SK-N-SH (cell line): ENCODE measurements at regions not wholly inside any gene's neighbourhood (a gene's known extent, or its start where the extent isn't known, plus 50 kb on each side); places are given as distances from the start of the nearest gene placed in this dataset.

Source experiments
- CTCF ChIA-PET: fragments of 300-600, 350-600 bp; formaldehyde crosslinking; extraction: SDS; loops from one replicate; lab custom pipeline; 2021; lab: Yijun Ruan, JAX
- POLR2A ChIA-PET: fragments of 350-600 bp; sonication (Branson Sonifier 250); formaldehyde crosslinking; extraction: SDS; loops from one replicate; lab custom pipeline; 2020; ENCODE audit warnings: antibody characterized with exemption, inconsistent platforms; lab: Yijun Ruan, JAX
- DNase-seq: peaks from one replicate; pipeline ENCODE4 v3.0.0; 2012
- H2AFZ ChIP-seq: fragments of 200-600 bp; sonication (generic); 2 replicates; pipeline ENCODE4 v1.8.1; 2016; ENCODE audit warnings: antibody characterized with exemption, mild to moderate bottlenecking, low read depth
- H3F3A ChIP-seq: fragments of 200-600 bp; sonication (generic); replicated peaks from 2 replicates; pipeline ENCODE3; 2016; ENCODE audit warnings: antibody characterized with exemption, mild to moderate bottlenecking; ENCODE audit not compliant: insufficient read depth
- H3K27ac ChIP-seq, 2 experiments: fragments of 200-500 bp in 1 of 2; fragments of 200-600 bp in 1 of 2; sonication (Bioruptor generic) in 1 of 2; sonication (generic), shearing (Covaris generic) in 1 of 2; 2 replicates each; pipeline versions ENCODE4 v1.5.1 to v1.6.1; 2014 to 2016; ENCODE audit warnings: low read depth in 2 of 2, inconsistent platforms in 1 of 2, low read length in 1 of 2, mild to moderate bottlenecking in 1 of 2, mixed read lengths in 1 of 2
- H3K27me3 ChIP-seq: fragments of 200-600 bp; sonication (generic), shearing (Covaris generic); 2 replicates; pipeline ENCODE4 v1.6.1; 2016; ENCODE audit warnings: mixed run types; ENCODE audit not compliant: insufficient read depth
- H3K36me3 ChIP-seq, 2 experiments: fragments of 200-500 bp in 1 of 2; fragments of 200-600 bp in 1 of 2; sonication (Bioruptor generic) in 1 of 2; sonication (generic) in 1 of 2; replicated peaks in 1 of 2; 2 replicates each; pipeline versions ENCODE3 to v1.5.1; 2014 to 2016; ENCODE audit warnings: low read length in 1 of 2, mild to moderate bottlenecking in 1 of 2; ENCODE audit not compliant: insufficient read depth in 2 of 2, control insufficient read depth in 1 of 2
- H3K4me1 ChIP-seq, 2 experiments: fragments of 200-500 bp in 1 of 2; fragments of 200-600 bp in 1 of 2; sonication (Bioruptor generic) in 1 of 2; sonication (generic), shearing (Covaris generic) in 1 of 2; 2 replicates each; pipeline versions ENCODE4 v1.5.1 to v1.6.1; 2014 to 2016; ENCODE audit warnings: low read depth in 1 of 2, low read length in 1 of 2, mixed run types in 1 of 2; ENCODE audit not compliant: insufficient read depth in 2 of 2, control insufficient read depth in 1 of 2
- H3K4me2 ChIP-seq: fragments of 200-600 bp; sonication (generic), shearing (Covaris generic); 2 replicates; pipeline ENCODE4 v1.6.1; 2017; ENCODE audit warnings: mixed run types
- H3K4me3 ChIP-seq, 2 experiments: fragments of 200-500 bp in 1 of 2; fragments of 200-600 bp in 1 of 2; sonication (Bioruptor generic) in 1 of 2; sonication (generic), shearing (Covaris generic) in 1 of 2; 2 replicates each; pipeline versions ENCODE4 v1.5.1 to v1.8.1; 2014 to 2016; ENCODE audit warnings: low read depth in 2 of 2, inconsistent platforms in 1 of 2, low read length in 1 of 2, mild to moderate bottlenecking in 1 of 2, mixed read lengths in 1 of 2, moderate library complexity in 1 of 2
- H3K79me2 ChIP-seq: fragments of 200-600 bp; sonication (generic); 2 replicates; pipeline ENCODE4 v1.8.1; 2017; ENCODE audit warnings: mild to moderate bottlenecking; ENCODE audit not compliant: insufficient read depth
- H3K9ac ChIP-seq: fragments of 200-600 bp; sonication (generic); 2 replicates; pipeline ENCODE4 v1.6.1; 2017; ENCODE audit warnings: mixed run types
- H3K9me2 ChIP-seq: fragments of 200-600 bp; sonication (generic); 2 replicates; pipeline ENCODE4 v1.6.1; 2017; ENCODE audit warnings: mixed run types
- H3K9me3 ChIP-seq: fragments of 200-600 bp; sonication (generic); 2 replicates; pipeline ENCODE4 v1.6.1; 2017; ENCODE audit warnings: mixed run types, mild to moderate bottlenecking, moderate library complexity
- H4K20me1 ChIP-seq: fragments of 200-600 bp; sonication (generic); 2 replicates; pipeline ENCODE4 v1.6.1; 2017; ENCODE audit warnings: mild to moderate bottlenecking, mixed run types; ENCODE audit not compliant: insufficient read depth
- CHD2 ChIP-seq: fragments of 150-350 bp; IDR thresholded peaks from 2 replicates; pipeline ENCODE4 v1.6.1; 2018; ENCODE audit warnings: low read length; ENCODE audit not compliant: partially characterized antibody
- ELF1 ChIP-seq: IDR thresholded peaks from 2 replicates; pipeline ENCODE4 v1.4.0; 2012
- EZH2phosphoT487 ChIP-seq: fragments of 200-600 bp; sonication (generic); IDR thresholded peaks from 2 replicates; pipeline ENCODE4 v1.6.1; 2017; ENCODE audit warnings: low read depth, mixed run types, mild to moderate bottlenecking, antibody characterized with exemption, moderate library complexity, borderline replicate concordance
- FOSL2 ChIP-seq: IDR thresholded peaks from 2 replicates; pipeline ENCODE4 v1.4.0; 2012; ENCODE audit warnings: low read depth, mild to moderate bottlenecking, moderate library complexity, borderline replicate concordance
- FOXJ3 ChIP-seq: sonication (generic); formaldehyde crosslinking; IDR thresholded peaks from 2 replicates; pipeline ENCODE4 v1.5.1; 2020; ENCODE audit warnings: mild to moderate bottlenecking, missing genetic modification reagents
- MXI1 ChIP-seq: IDR thresholded peaks from 2 replicates; pipeline ENCODE4 v1.6.1; 2012; ENCODE audit warnings: mild to moderate bottlenecking, low read depth, low read length, improper control_type of control experiment
- NRF1 ChIP-seq: IDR thresholded peaks from 2 replicates; pipeline ENCODE4 v1.6.1; 2012; ENCODE audit warnings: low read depth, mild to moderate bottlenecking, low read length
- POLR2AphosphoS5 ChIP-seq: IDR thresholded peaks from 2 replicates; pipeline ENCODE4 v1.6.1; 2012; ENCODE audit warnings: low read depth, low read length
- RAD21 ChIP-seq: IDR thresholded peaks from 2 replicates; pipeline ENCODE4 v1.6.1; 2012; ENCODE audit warnings: mild to moderate bottlenecking, low read length
- RCOR1 ChIP-seq: fragments of 150-350 bp; IDR thresholded peaks from 2 replicates; pipeline ENCODE4 v1.6.1; 2017; ENCODE audit warnings: antibody characterized with exemption, low read length
- RFX5 ChIP-seq: IDR thresholded peaks from 2 replicates; pipeline ENCODE4 v1.6.1; 2012; ENCODE audit warnings: mild to moderate bottlenecking, improper control_type of control experiment, low read length
- RXRA ChIP-seq: IDR thresholded peaks from 2 replicates; pipeline ENCODE4 v1.4.0; 2012; ENCODE audit warnings: low read depth, mild to moderate bottlenecking, borderline replicate concordance
- SMC3 ChIP-seq: IDR thresholded peaks from 2 replicates; pipeline ENCODE4 v1.6.1; 2012; ENCODE audit warnings: low read depth, low read length, improper control_type of control experiment
- TAF1 ChIP-seq: IDR thresholded peaks from 2 replicates; pipeline ENCODE4 v1.6.1; 2012; ENCODE audit warnings: low read depth, mild to moderate bottlenecking, low read length, moderate library complexity, borderline replicate concordance
- TEAD4 ChIP-seq: IDR thresholded peaks from 2 replicates; pipeline ENCODE4 v1.4.0; 2012; ENCODE audit warnings: mild to moderate bottlenecking, borderline replicate concordance; ENCODE audit not compliant: insufficient read depth
- YY1 ChIP-seq: IDR thresholded peaks from 2 replicates; pipeline ENCODE4 v1.4.0; 2012; ENCODE audit warnings: low read depth, mild to moderate bottlenecking
- WGBS: methylation state at CpG from one replicate; pipeline ENCODE4 v1.1.6; 2017; ENCODE audit warnings: low lambda C conversion rate; 5-methylcytosine and 5-hydroxymethylcytosine counted together
- TF ChIP-seq, protein P1 (sequence below): IDR thresholded peaks from 2 replicates; pipeline ENCODE4 v1.6.1; 2012; ENCODE audit warnings: mild to moderate bottlenecking, low read depth, low read length, moderate library complexity
- TF ChIP-seq, protein P2 (sequence below): IDR thresholded peaks from 2 replicates; pipeline ENCODE4 v1.4.0; 2012; ENCODE audit warnings: low read depth, borderline replicate concordance
- TF ChIP-seq, protein P3 (sequence below): fragments of 150-350 bp; IDR thresholded peaks from 2 replicates; pipeline ENCODE4 v1.6.1; 2017; ENCODE audit warnings: antibody characterized with exemption, low read length, low read depth, borderline replicate concordance
- TF ChIP-seq, protein P4 (sequence below): fragments of 150-350 bp; IDR thresholded peaks from 2 replicates; pipeline ENCODE4 v1.6.1; 2016; ENCODE audit warnings: mild to moderate bottlenecking, low read depth, low read length
- TF ChIP-seq, protein P5 (sequence below): IDR thresholded peaks from 2 replicates; pipeline ENCODE4; 2012
- TF ChIP-seq, protein P6 (sequence below): fragments of 200-600 bp; sonication (generic); IDR thresholded peaks from 2 replicates; pipeline ENCODE4 v1.6.1; 2017; ENCODE audit warnings: antibody characterized with exemption, mild to moderate bottlenecking, moderate library complexity

DNA sequence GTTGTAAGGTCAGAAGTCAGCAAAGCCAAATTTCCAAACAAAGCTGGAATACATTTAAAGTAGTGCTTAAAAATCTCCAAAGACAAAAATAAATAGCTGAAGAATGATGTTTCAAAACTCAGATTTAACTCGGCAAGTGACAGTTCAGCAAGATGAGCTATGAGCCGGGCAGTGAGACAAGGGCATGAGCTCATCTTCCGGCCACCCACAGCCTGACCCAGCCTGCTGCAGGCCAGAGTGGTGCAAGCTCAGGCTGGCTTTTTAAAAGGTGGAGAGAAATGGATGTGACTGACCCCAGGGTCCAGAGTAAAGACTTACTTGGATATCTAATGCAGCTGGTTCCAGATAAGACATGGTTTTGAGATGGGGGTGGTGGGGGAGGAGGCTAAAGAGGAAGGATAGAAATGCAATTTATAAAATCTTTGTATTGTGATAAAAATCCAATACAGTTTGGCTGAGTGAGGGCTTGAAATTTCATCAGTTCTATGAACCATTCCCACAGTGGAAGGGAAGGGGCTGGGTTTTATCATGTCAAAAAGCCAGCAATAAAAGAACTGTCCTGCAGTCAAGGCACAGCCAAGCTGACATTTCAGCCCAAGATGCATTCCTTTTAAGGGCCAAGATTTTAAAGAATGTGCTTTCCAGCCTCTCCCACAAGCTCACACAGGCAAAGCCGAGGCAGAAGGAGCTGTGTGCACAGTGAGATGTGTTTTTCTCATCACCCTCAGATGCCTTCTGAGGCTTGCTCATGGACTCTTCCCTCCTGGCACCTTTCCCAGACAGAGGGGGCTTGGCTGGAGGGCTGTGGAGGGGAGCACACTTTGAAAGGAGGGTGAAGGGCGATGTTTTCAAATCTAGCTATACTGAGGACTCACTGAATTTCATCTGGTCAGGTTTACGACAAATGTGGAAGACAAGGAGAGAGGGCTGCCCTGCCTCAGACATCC is 97.9 kb upstream of the KLHL29 start (continued):
- TF ChIP-seq FOSL2 = peak; percentile 46; the same call in 1 of the 2 replicates
- TF ChIP-seq ELF1 = no peak
- TF ChIP-seq, protein P1, sequence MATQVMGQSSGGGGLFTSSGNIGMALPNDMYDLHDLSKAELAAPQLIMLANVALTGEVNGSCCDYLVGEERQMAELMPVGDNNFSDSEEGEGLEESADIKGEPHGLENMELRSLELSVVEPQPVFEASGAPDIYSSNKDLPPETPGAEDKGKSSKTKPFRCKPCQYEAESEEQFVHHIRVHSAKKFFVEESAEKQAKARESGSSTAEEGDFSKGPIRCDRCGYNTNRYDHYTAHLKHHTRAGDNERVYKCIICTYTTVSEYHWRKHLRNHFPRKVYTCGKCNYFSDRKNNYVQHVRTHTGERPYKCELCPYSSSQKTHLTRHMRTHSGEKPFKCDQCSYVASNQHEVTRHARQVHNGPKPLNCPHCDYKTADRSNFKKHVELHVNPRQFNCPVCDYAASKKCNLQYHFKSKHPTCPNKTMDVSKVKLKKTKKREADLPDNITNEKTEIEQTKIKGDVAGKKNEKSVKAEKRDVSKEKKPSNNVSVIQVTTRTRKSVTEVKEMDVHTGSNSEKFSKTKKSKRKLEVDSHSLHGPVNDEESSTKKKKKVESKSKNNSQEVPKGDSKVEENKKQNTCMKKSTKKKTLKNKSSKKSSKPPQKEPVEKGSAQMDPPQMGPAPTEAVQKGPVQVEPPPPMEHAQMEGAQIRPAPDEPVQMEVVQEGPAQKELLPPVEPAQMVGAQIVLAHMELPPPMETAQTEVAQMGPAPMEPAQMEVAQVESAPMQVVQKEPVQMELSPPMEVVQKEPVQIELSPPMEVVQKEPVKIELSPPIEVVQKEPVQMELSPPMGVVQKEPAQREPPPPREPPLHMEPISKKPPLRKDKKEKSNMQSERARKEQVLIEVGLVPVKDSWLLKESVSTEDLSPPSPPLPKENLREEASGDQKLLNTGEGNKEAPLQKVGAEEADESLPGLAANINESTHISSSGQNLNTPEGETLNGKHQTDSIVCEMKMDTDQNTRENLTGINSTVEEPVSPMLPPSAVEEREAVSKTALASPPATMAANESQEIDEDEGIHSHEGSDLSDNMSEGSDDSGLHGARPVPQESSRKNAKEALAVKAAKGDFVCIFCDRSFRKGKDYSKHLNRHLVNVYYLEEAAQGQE = no peak
- TF ChIP-seq RFX5 = no peak
- TF ChIP-seq, protein P2, sequence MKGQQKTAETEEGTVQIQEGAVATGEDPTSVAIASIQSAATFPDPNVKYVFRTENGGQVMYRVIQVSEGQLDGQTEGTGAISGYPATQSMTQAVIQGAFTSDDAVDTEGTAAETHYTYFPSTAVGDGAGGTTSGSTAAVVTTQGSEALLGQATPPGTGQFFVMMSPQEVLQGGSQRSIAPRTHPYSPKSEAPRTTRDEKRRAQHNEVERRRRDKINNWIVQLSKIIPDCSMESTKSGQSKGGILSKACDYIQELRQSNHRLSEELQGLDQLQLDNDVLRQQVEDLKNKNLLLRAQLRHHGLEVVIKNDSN = no peak
- TF ChIP-seq RCOR1 = no peak
- no peak for TF ChIP-seq FOXJ3 (CRISPR knock-in tag)
- peak; percentile 54; the same call in 1 of the 2 replicates for TF ChIP-seq RXRA

DNA sequence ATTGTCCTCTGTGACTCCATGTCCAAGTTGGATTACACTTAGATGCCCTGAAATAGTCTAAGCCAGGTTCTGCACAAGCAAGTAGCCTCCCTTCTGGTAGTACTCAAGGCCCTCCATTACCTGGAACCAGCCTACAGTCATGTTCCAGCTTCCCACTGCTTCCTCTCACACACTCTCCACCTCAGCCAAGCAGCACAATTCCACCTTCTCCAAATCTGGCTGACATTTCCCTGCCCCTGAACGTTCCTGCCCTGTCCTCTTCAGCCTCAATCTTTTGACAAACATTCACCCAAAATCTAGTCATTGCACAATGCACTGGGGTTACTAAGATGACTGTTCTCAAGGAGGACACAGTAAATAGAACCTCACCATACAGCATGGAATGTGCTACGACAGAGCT is 95.3 kb upstream of the KLHL29 start:
- Histone ChIP-seq H3F3A (peaks cover 10% of the 10 kb centered on the region), H3K9me2 (no peaks in the 10 kb centered on the region)

More for the DNA sequence above, 95.3 kb upstream of the KLHL29 start:
- no peak overlapping the region for H3K4me3 ChIP-seq
- ChIA-PET CTCF (no interaction called here), POLR2A (no interaction called here)
- TF ChIP-seq POLR2AphosphoS5 (no peak), EZH2phosphoT487 (no peak), MXI1 (no peak), NRF1 (no peak), CHD2 (no peak), TEAD4 (no peak), SMC3 (no peak), TAF1 (no peak), FOXJ3 (CRISPR knock-in tag) (no peak), RAD21 (no peak), YY1 (no peak)
- TF ChIP-seq, protein P3, sequence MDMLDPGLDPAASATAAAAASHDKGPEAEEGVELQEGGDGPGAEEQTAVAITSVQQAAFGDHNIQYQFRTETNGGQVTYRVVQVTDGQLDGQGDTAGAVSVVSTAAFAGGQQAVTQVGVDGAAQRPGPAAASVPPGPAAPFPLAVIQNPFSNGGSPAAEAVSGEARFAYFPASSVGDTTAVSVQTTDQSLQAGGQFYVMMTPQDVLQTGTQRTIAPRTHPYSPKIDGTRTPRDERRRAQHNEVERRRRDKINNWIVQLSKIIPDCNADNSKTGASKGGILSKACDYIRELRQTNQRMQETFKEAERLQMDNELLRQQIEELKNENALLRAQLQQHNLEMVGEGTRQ = no peak
- TF ChIP-seq, protein P4, sequence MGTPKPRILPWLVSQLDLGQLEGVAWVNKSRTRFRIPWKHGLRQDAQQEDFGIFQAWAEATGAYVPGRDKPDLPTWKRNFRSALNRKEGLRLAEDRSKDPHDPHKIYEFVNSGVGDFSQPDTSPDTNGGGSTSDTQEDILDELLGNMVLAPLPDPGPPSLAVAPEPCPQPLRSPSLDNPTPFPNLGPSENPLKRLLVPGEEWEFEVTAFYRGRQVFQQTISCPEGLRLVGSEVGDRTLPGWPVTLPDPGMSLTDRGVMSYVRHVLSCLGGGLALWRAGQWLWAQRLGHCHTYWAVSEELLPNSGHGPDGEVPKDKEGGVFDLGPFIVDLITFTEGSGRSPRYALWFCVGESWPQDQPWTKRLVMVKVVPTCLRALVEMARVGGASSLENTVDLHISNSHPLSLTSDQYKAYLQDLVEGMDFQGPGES = no peak
- TF ChIP-seq, protein P5, sequence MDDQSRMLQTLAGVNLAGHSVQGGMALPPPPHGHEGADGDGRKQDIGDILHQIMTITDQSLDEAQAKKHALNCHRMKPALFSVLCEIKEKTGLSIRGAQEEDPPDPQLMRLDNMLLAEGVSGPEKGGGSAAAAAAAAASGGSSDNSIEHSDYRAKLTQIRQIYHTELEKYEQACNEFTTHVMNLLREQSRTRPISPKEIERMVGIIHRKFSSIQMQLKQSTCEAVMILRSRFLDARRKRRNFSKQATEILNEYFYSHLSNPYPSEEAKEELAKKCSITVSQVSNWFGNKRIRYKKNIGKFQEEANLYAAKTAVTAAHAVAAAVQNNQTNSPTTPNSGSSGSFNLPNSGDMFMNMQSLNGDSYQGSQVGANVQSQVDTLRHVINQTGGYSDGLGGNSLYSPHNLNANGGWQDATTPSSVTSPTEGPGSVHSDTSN = no peak
- TF ChIP-seq, protein P6, sequence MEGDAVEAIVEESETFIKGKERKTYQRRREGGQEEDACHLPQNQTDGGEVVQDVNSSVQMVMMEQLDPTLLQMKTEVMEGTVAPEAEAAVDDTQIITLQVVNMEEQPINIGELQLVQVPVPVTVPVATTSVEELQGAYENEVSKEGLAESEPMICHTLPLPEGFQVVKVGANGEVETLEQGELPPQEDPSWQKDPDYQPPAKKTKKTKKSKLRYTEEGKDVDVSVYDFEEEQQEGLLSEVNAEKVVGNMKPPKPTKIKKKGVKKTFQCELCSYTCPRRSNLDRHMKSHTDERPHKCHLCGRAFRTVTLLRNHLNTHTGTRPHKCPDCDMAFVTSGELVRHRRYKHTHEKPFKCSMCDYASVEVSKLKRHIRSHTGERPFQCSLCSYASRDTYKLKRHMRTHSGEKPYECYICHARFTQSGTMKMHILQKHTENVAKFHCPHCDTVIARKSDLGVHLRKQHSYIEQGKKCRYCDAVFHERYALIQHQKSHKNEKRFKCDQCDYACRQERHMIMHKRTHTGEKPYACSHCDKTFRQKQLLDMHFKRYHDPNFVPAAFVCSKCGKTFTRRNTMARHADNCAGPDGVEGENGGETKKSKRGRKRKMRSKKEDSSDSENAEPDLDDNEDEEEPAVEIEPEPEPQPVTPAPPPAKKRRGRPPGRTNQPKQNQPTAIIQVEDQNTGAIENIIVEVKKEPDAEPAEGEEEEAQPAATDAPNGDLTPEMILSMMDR = no peak
- WGBS = 34% methylated on average over 2 of the region's 2 CpGs
- H3K27me3 ChIP-seq = no peaks in the 10 kb centered on the region
- no peak overlapping the region for H2AFZ ChIP-seq
- H3K27ac ChIP-seq = no peak overlapping the region
- no peaks in the 10 kb centered on the region for H3K79me2 ChIP-seq
- H3K4me2 ChIP-seq = no peak overlapping the region
- H3K9ac ChIP-seq = no peak overlapping the region
- H3K9me3 ChIP-seq = no peaks in the 10 kb centered on the region
- peaks cover 4 to 19% of the 10 kb centered on the region in 2 experiments for H3K4me1 ChIP-seq
- H4K20me1 ChIP-seq = no peaks in the 10 kb centered on the region
- no peak for DNase-seq
- no peaks in the 10 kb centered on the region for H3K36me3 ChIP-seq
